Brain microvascular endothelial cell (primary cell): ENCODE measurements at regions not wholly inside any gene's neighbourhood (a gene's known extent, or its start where the extent isn't known, plus 50 kb on each side); places are given as distances from the start of the nearest gene placed in this dataset.

Experiments
- DNase-seq: peaks from one replicate; pipeline ENCODE4 v3.0.0-alpha.2; 2020
- H3K27ac ChIP-seq: fragments of 250-450 bp; sonication (Bioruptor Pico); 2 replicates; pipeline ENCODE4 v1.5.1; 2020; ENCODE audit warnings: mild to moderate bottlenecking, moderate library complexity
- H3K27me3 ChIP-seq: fragments of 250-450 bp; sonication (Bioruptor Pico); replicated peaks from 2 replicates; pipeline ENCODE4 v1.5.1; 2020; ENCODE audit warnings: mild to moderate bottlenecking
- H3K36me3 ChIP-seq: fragments of 250-450 bp; sonication (Bioruptor Pico); replicated peaks from 2 replicates; pipeline ENCODE4 v1.5.1; 2020; ENCODE audit warnings: mild to moderate bottlenecking
- H3K4me3 ChIP-seq: 2 replicates; pipeline ENCODE4 v1.5.1; 2011; ENCODE audit warnings: low read depth, mild to moderate bottlenecking, control low read depth, low read length, moderate library complexity
- CTCF ChIP-seq: IDR thresholded peaks from 2 replicates; pipeline ENCODE4 v1.5.1; 2011; ENCODE audit warnings: low read depth, mild to moderate bottlenecking, moderate library complexity, low read length, control low read depth, inconsistent platforms; ENCODE audit errors: missing control alignments
- in situ Hi-C: cut with HindIII; loops from 2 replicates; pipeline ENCODE4 v1.10.0; 2017; ENCODE audit warnings: low sequenced_read_pairs, low pct_ligation_motif_present

- peak; percentile 22 for DNase-seq
- Histone ChIP-seq H3K27ac (no peak overlapping the region), H3K27me3 (peaks cover 5% of the 10 kb centered on the region), H3K36me3 (no peaks in the 10 kb centered on the region), H3K4me3 (no peak overlapping the region)
- peak; percentile 81 for TF ChIP-seq CTCF
- in situ Hi-C loops: no loop called here
Measured at GRCh38 chr2:30026091-30027055, 105.0 kb upstream of the ALK start.

GRCh38 chr2:30029804-30030203 lies 108.4 kb upstream of the ALK start:
- Histone ChIP-seq H3K27ac (no peak overlapping the region), H3K4me3 (no peak overlapping the region), H3K27me3 (peaks cover 5% of the 10 kb centered on the region), H3K36me3 (no peaks in the 10 kb centered on the region)
- no peak for DNase-seq
- in situ Hi-C loops: no loop called here
- TF ChIP-seq CTCF: no peak

GRCh38 chr2:30030361-30030760 lies 109.0 kb upstream of the ALK start:
- Histone ChIP-seq H3K36me3 (no peaks in the 10 kb centered on the region), H3K4me3 (no peak overlapping the region), H3K27ac (no peak overlapping the region), H3K27me3 (peaks cover 5% of the 10 kb centered on the region)
- no peak for DNase-seq
- in situ Hi-C loops: no loop called here
- TF ChIP-seq CTCF: no peak

GRCh38 chr2:30031184-30031583 lies 109.8 kb upstream of the ALK start:
- in situ Hi-C loops: no loop called here
- no peak overlapping the region for H3K27ac ChIP-seq

GRCh38 chr2:30034052-30034775 lies 112.6 kb upstream of the YPEL5 start:
- DNase-seq: no peak
- Histone ChIP-seq H3K27ac (no peak overlapping the region), H3K36me3 (no peaks in the 10 kb centered on the region), H3K27me3 (no peaks in the 10 kb centered on the region), H3K4me3 (no peak overlapping the region)
- TF ChIP-seq CTCF: no peak
- in situ Hi-C loops: no loop called here

More at GRCh38 chr2:30031184-30031583, 109.8 kb upstream of the ALK start:
- H3K27me3 ChIP-seq: peaks cover 5% of the 10 kb centered on the region
- TF ChIP-seq CTCF: no peak
- DNase-seq: no peak
- no peak overlapping the region for H3K4me3 ChIP-seq
- no peaks in the 10 kb centered on the region for H3K36me3 ChIP-seq
